ENCODE measurements at regions not wholly inside any gene's neighbourhood (a gene's known extent, or its start where the extent isn't known, plus 50 kb on each side); places are given as distances from the start of the nearest gene placed in this dataset.

GRCh38 chr2:35978218-35978617 lies 377.4 kb upstream of the CRIM1 start:
- TF ChIP-seq CTCF (conservative IDR thresholded peaks at IDR 0.05) (no peak), EZH2 (IDR thresholded peaks at IDR 0.05; ENCODE audit: low read depth) (no peak)

Measured in PC-9 (cell line).